ENCODE measurements at regions not wholly inside any gene's neighbourhood (a gene's known extent, or its start where the extent isn't known, plus 50 kb on each side); places are given as distances from the start of the nearest gene placed in this dataset.

- Mint-ChIP-seq H3K27me3 (peaks cover 4% of the 10 kb centered on the region), H3K4me1 (no peaks in the 10 kb centered on the region), H3K27ac (no peak overlapping the region), H3K36me3 (no peaks in the 10 kb centered on the region), H3K9me3 (peaks cover 1% of the 10 kb centered on the region), H3K4me3 (no peak overlapping the region)
- DNase-seq: no peak
- POLR2A ChIA-PET: no interaction called here
- no peak for ATAC-seq (ENCODE audit: low read depth)
Observed at GRCh38 chrX:42484233-42484632, 293.7 kb downstream of the PPP1R2C start.

- Mint-ChIP-seq H3K27me3 (peaks cover 4% of the 10 kb centered on the region), H3K27ac (no peak overlapping the region), H3K4me1 (no peaks in the 10 kb centered on the region), H3K9me3 (no peaks in the 10 kb centered on the region), H3K36me3 (peaks cover 2% of the 10 kb centered on the region), H3K4me3 (no peak overlapping the region)
- ATAC-seq (ENCODE audit: low read depth): no peak
- DNase-seq: no peak
- POLR2A ChIA-PET: no interaction called here
Observed at GRCh38 chrX:42477396-42477795, 300.6 kb downstream of the PPP1R2C start.

GRCh38 chrX:42472727-42473126 is 305.2 kb downstream of the PPP1R2C start:
- H3K27ac Mint-ChIP-seq: no peak overlapping the region
- peaks cover 2% of the 10 kb centered on the region for H3K36me3 Mint-ChIP-seq
- peaks cover 2% of the 10 kb centered on the region for H3K9me3 Mint-ChIP-seq
- no peaks in the 10 kb centered on the region for H3K27me3 Mint-ChIP-seq
- POLR2A ChIA-PET: no interaction called here
- ATAC-seq (ENCODE audit: low read depth) (no peak), DNase-seq (no peak)
- no peaks in the 10 kb centered on the region for H3K4me1 Mint-ChIP-seq
- no peak overlapping the region for H3K4me3 Mint-ChIP-seq

GRCh38 chrX:42466332-42467046 is 311.5 kb downstream of the PPP1R2C start:
- Mint-ChIP-seq H3K36me3 (peaks cover 2% of the 10 kb centered on the region), H3K27ac (no peak overlapping the region), H3K4me3 (no peak overlapping the region), H3K4me1 (peaks cover 1% of the 10 kb centered on the region), H3K9me3 (no peaks in the 10 kb centered on the region), H3K27me3 (no peaks in the 10 kb centered on the region)
- ATAC-seq (ENCODE audit: low read depth) (no peak), DNase-seq (no peak)
- POLR2A ChIA-PET: no interaction called here

GRCh38 chrX:42465821-42466220 is 312.1 kb downstream of the PPP1R2C start:
- Mint-ChIP-seq H3K36me3 (peaks cover 2% of the 10 kb centered on the region), H3K9me3 (no peaks in the 10 kb centered on the region), H3K27me3 (no peaks in the 10 kb centered on the region), H3K27ac (no peak overlapping the region), H3K4me3 (no peak overlapping the region), H3K4me1 (peaks cover 1% of the 10 kb centered on the region)
- ATAC-seq (ENCODE audit: low read depth) (no peak), DNase-seq (no peak)
- POLR2A ChIA-PET: no interaction called here

GRCh38 chrX:42463706-42464490 is 314.1 kb downstream of the PPP1R2C start:
- peaks cover 2% of the 10 kb centered on the region for H3K36me3 Mint-ChIP-seq
- no peaks in the 10 kb centered on the region for H3K27me3 Mint-ChIP-seq
- POLR2A ChIA-PET: no interaction called here
- H3K4me3 Mint-ChIP-seq: no peak overlapping the region
- no peaks in the 10 kb centered on the region for H3K9me3 Mint-ChIP-seq
- no peak for DNase-seq
- H3K4me1 Mint-ChIP-seq: peaks cover 1% of the 10 kb centered on the region
- no peak for ATAC-seq (ENCODE audit: low read depth)
- no peak overlapping the region for H3K27ac Mint-ChIP-seq

- Mint-ChIP-seq H3K27ac (no peak overlapping the region), H3K9me3 (no peaks in the 10 kb centered on the region), H3K36me3 (peaks cover 2% of the 10 kb centered on the region), H3K27me3 (no peaks in the 10 kb centered on the region), H3K4me3 (no peak overlapping the region), H3K4me1 (peaks cover 1% of the 10 kb centered on the region)
- ATAC-seq (ENCODE audit: low read depth) (no peak), DNase-seq (no peak)
- POLR2A ChIA-PET: no interaction called here
Observed at GRCh38 chrX:42462917-42463316, 315.0 kb downstream of the PPP1R2C start.

- H3K27me3 Mint-ChIP-seq: no peaks in the 10 kb centered on the region
- POLR2A ChIA-PET: no interaction called here
- no peaks in the 10 kb centered on the region for H3K4me1 Mint-ChIP-seq
- no peaks in the 10 kb centered on the region for H3K9me3 Mint-ChIP-seq
- no peak overlapping the region for H3K4me3 Mint-ChIP-seq
- H3K27ac Mint-ChIP-seq: no peak overlapping the region
- peaks cover 2% of the 10 kb centered on the region for H3K36me3 Mint-ChIP-seq
- ATAC-seq (ENCODE audit: low read depth) (no peak), DNase-seq (no peak)
Observed at GRCh38 chrX:42460706-42461105, 317.3 kb downstream of the PPP1R2C start.

GRCh38 chrX:42459735-42460134 is 318.2 kb downstream of the PPP1R2C start:
- ATAC-seq (ENCODE audit: low read depth) (no peak), DNase-seq (no peak)
- H3K9me3 Mint-ChIP-seq: no peaks in the 10 kb centered on the region
- no peak overlapping the region for H3K27ac Mint-ChIP-seq
- no peak overlapping the region for H3K4me3 Mint-ChIP-seq
- H3K36me3 Mint-ChIP-seq: peaks cover 2% of the 10 kb centered on the region
- POLR2A ChIA-PET: no interaction called here
- H3K4me1 Mint-ChIP-seq: no peaks in the 10 kb centered on the region
- H3K27me3 Mint-ChIP-seq: no peaks in the 10 kb centered on the region

- Mint-ChIP-seq H3K27me3 (no peaks in the 10 kb centered on the region), H3K4me3 (no peak overlapping the region), H3K9me3 (no peaks in the 10 kb centered on the region), H3K4me1 (no peaks in the 10 kb centered on the region), H3K36me3 (no peaks in the 10 kb centered on the region), H3K27ac (no peak overlapping the region)
- POLR2A ChIA-PET: no interaction called here
- DNase-seq (no peak), ATAC-seq (ENCODE audit: low read depth) (no peak)
Observed at GRCh38 chrX:42456176-42456700, 321.7 kb downstream of the PPP1R2C start.

GRCh38 chrX:42450228-42450627 is 327.7 kb downstream of the PPP1R2C start:
- Mint-ChIP-seq H3K9me3 (peaks cover 1% of the 10 kb centered on the region), H3K27me3 (no peaks in the 10 kb centered on the region), H3K36me3 (no peaks in the 10 kb centered on the region), H3K4me3 (no peak overlapping the region), H3K27ac (no peak overlapping the region), H3K4me1 (no peaks in the 10 kb centered on the region)
- no peak for DNase-seq
- POLR2A ChIA-PET: no interaction called here
- no peak for ATAC-seq (ENCODE audit: low read depth)

GRCh38 chrX:42443267-42443666 is 334.7 kb downstream of the PPP1R2C start:
- H3K27ac Mint-ChIP-seq: no peak overlapping the region
- POLR2A ChIA-PET: no interaction called here

GRCh38 chrX:42442745-42443144 is 335.2 kb downstream of the PPP1R2C start:
- H3K27me3 Mint-ChIP-seq: no peaks in the 10 kb centered on the region
- peaks cover 2% of the 10 kb centered on the region for H3K4me1 Mint-ChIP-seq
- ATAC-seq (ENCODE audit: low read depth) (no peak), DNase-seq (no peak)
- H3K36me3 Mint-ChIP-seq: peaks cover 6% of the 10 kb centered on the region
- H3K4me3 Mint-ChIP-seq: no peak overlapping the region
- H3K27ac Mint-ChIP-seq: no peak overlapping the region
- POLR2A ChIA-PET: no interaction called here
- peaks cover 10% of the 10 kb centered on the region for H3K9me3 Mint-ChIP-seq

More at GRCh38 chrX:42443267-42443666, 334.7 kb downstream of the PPP1R2C start:
- Mint-ChIP-seq H3K9me3 (peaks cover 8% of the 10 kb centered on the region), H3K4me1 (no peaks in the 10 kb centered on the region), H3K27me3 (no peaks in the 10 kb centered on the region), H3K4me3 (no peak overlapping the region), H3K36me3 (peaks cover 2% of the 10 kb centered on the region)
- DNase-seq (no peak), ATAC-seq (ENCODE audit: low read depth) (no peak)

- POLR2A ChIA-PET: no interaction called here
- H3K4me1 Mint-ChIP-seq: peaks cover 15% of the 10 kb centered on the region
- peaks cover 17% of the 10 kb centered on the region for H3K36me3 Mint-ChIP-seq
- H3K9me3 Mint-ChIP-seq: peaks cover 17% of the 10 kb centered on the region
- no peak overlapping the region for H3K4me3 Mint-ChIP-seq
- ATAC-seq (ENCODE audit: low read depth) (no peak), DNase-seq (no peak)
- no peaks in the 10 kb centered on the region for H3K27me3 Mint-ChIP-seq
- H3K27ac Mint-ChIP-seq: peak overlapping the region; percentile 30
Observed at GRCh38 chrX:42437211-42437610, 340.8 kb downstream of the PPP1R2C start.

Measured in activated naive CD8-positive, alpha-beta T cell treated with anti-CD3 and anti-CD28 coated beads, Interleukin-2, amount 10 ng/mL, durations not matched to agents 7 days and 5 days (primary cell).